Mesenchymal stem cell (in vitro differentiated cells and primary cell): ENCODE measurements at regions not wholly inside any gene's neighbourhood (a gene's known extent, or its start where the extent isn't known, plus 50 kb on each side); places are given as distances from the start of the nearest gene placed in this dataset.
"Not testable (repeated sequence)": the region's sequence is repeated elsewhere in the genome, so short reads cannot be mapped to it uniquely, and the experiment has no call there.

Source experiments
- DNase-seq: peaks from one replicate; pipeline ENCODE4 v3.0.0-alpha.2; 2013
- H2AFZ ChIP-seq: one replicate; pipeline ENCODE4 v1.6.1; 2013; ENCODE audit warnings: low read depth, mild to moderate bottlenecking, control low read depth, inconsistent platforms, low read length, moderate library complexity
- H2AK5ac ChIP-seq: 2 replicates; pipeline ENCODE4 v1.6.1; 2013; ENCODE audit warnings: low read length, moderate library complexity, mild to moderate bottlenecking, inconsistent platforms; ENCODE audit not compliant: severe bottlenecking
- H2BK120ac ChIP-seq: one replicate; pipeline ENCODE4 v1.6.1; 2013; ENCODE audit warnings: low read depth, mild to moderate bottlenecking, inconsistent platforms, low read length, moderate library complexity
- H2BK12ac ChIP-seq, 2 experiments: one replicate each; pipeline ENCODE4 v1.6.1; 2013; ENCODE audit warnings: inconsistent platforms in 2 of 2, low read length in 2 of 2, mild to moderate bottlenecking in 2 of 2, moderate library complexity in 2 of 2, control low read depth in 1 of 2
- H2BK15ac ChIP-seq: one replicate; pipeline ENCODE4 v1.6.1; 2013; ENCODE audit warnings: mild to moderate bottlenecking, low read depth, inconsistent platforms; ENCODE audit not compliant: poor library complexity, severe bottlenecking
- H2BK5ac ChIP-seq: 2 replicates; pipeline ENCODE4 v1.6.1; 2013; ENCODE audit warnings: low read depth, mild to moderate bottlenecking, low read length, control low read depth, inconsistent platforms; ENCODE audit not compliant: poor library complexity, severe bottlenecking
- H3K14ac ChIP-seq, 2 experiments: one replicate each; pipeline ENCODE4 v1.6.1; 2013; ENCODE audit warnings: inconsistent platforms in 2 of 2, low read length in 2 of 2, control low read depth in 1 of 2, mild to moderate bottlenecking in 1 of 2, moderate library complexity in 1 of 2
- H3K18ac ChIP-seq, 2 experiments: one replicate each; pipeline ENCODE4 v1.6.1; 2013; ENCODE audit warnings: inconsistent platforms in 2 of 2, low read length in 2 of 2, control low read depth in 1 of 2, low read depth in 1 of 2, mild to moderate bottlenecking in 1 of 2
- H3K23ac ChIP-seq, 2 experiments: one replicate each; pipeline ENCODE4 v1.6.1; 2013; ENCODE audit warnings: inconsistent platforms in 2 of 2, low read length in 2 of 2, mild to moderate bottlenecking in 2 of 2, moderate library complexity in 2 of 2, control low read depth in 1 of 2
- H3K27ac ChIP-seq: 2 replicates; pipeline ENCODE4 v1.5.1; 2013; ENCODE audit warnings: mild to moderate bottlenecking, moderate library complexity, low read length, control low read depth, inconsistent platforms; ENCODE audit not compliant: poor library complexity, severe bottlenecking
- H3K27me3 ChIP-seq, 2 experiments: 2 replicates each; pipeline versions ENCODE4 v1.6.1 to v1.7.0; 2013; ENCODE audit warnings: low read length in 2 of 2, mild to moderate bottlenecking in 2 of 2, moderate library complexity in 2 of 2, control low read depth in 1 of 2, inconsistent platforms in 1 of 2; ENCODE audit not compliant: control insufficient read depth in 1 of 2, insufficient read depth in 1 of 2
- H3K36me3 ChIP-seq, 2 experiments: 2 replicates each; pipeline versions ENCODE4 v1.6.1 to v1.7.0; 2013; ENCODE audit warnings: low read length in 2 of 2, control low read depth in 1 of 2, inconsistent platforms in 1 of 2, low read depth in 1 of 2, mild to moderate bottlenecking in 1 of 2; ENCODE audit not compliant: insufficient read depth in 2 of 2, control insufficient read depth in 1 of 2
- H3K4ac ChIP-seq, 2 experiments: one replicate each; pipeline ENCODE4 v1.6.1; 2013; ENCODE audit warnings: inconsistent platforms in 2 of 2, low read length in 2 of 2, mild to moderate bottlenecking in 2 of 2, moderate library complexity in 2 of 2, control low read depth in 1 of 2, low read depth in 1 of 2
- H3K4me1 ChIP-seq: 2 replicates; pipeline ENCODE4 v1.6.1; 2013; ENCODE audit warnings: low read depth, low read length, control low read depth; ENCODE audit not compliant: control insufficient read depth, insufficient read depth
- H3K4me2 ChIP-seq: 2 replicates; pipeline ENCODE4 v1.6.1; 2013; ENCODE audit warnings: low read length, mild to moderate bottlenecking, inconsistent platforms; ENCODE audit not compliant: poor library complexity, severe bottlenecking
- H3K4me3 ChIP-seq, 2 experiments: 2 replicates each; pipeline versions ENCODE4 v1.5.1 to v1.7.0; 2013; ENCODE audit warnings: low read length in 2 of 2, mild to moderate bottlenecking in 2 of 2, control low read depth in 1 of 2, low read depth in 1 of 2; ENCODE audit not compliant: insufficient read depth in 1 of 2
- H3K79me1 ChIP-seq: replicated peaks from 2 replicates; pipeline ENCODE4 v1.6.1; 2013; ENCODE audit warnings: mild to moderate bottlenecking, control low read depth, low read length, inconsistent platforms; ENCODE audit not compliant: poor library complexity, severe bottlenecking
- H3K9ac ChIP-seq: 2 replicates; pipeline ENCODE4 v1.7.0; 2013; ENCODE audit warnings: mild to moderate bottlenecking, low read length, moderate library complexity
- H3K9me3 ChIP-seq: 2 replicates; pipeline ENCODE4 v1.7.0; 2013; ENCODE audit warnings: mild to moderate bottlenecking, low read length; ENCODE audit not compliant: control insufficient read depth
- H4K8ac ChIP-seq: one replicate; pipeline ENCODE4 v1.6.1; 2013; ENCODE audit warnings: inconsistent platforms, mild to moderate bottlenecking, low read length, moderate library complexity
- H4K91ac ChIP-seq: one replicate; pipeline ENCODE4 v1.6.1; 2013; ENCODE audit warnings: mild to moderate bottlenecking, low read length, inconsistent platforms
- WGBS: methylation state at CpG from one replicate; pipeline ENCODE4 v1.1.7; 2013; ENCODE audit warnings: mixed read lengths; 5-methylcytosine and 5-hydroxymethylcytosine counted together

DNA sequence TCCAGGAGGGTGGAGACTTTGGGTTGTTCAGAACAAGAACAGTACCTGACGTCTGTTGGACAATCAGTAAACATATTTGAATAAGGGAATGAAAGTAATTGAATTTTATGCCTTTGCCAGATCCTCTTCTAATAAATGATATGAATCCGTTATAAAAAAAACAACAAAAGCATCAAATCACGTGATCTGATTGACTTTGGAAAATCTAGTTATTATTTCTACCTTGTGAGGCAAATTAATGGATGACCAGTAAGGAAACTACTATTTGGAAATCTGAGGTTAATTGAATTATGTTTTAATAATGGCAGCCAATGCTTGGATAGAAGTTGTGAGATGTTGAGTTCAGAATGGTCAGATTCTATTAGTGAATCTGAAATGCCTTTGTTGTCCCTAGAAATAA lies 399.5 kb downstream of the TFAP2B start:
- Histone ChIP-seq H3K27me3 (no peaks in the 10 kb centered on the region), H3K14ac (no peak overlapping the region), H3K4ac (no peak overlapping the region), H3K27ac (no peak overlapping the region), H2BK15ac (no peak overlapping the region), H4K91ac (no peak overlapping the region), H2AFZ (no peak overlapping the region), H2AK5ac (no peak overlapping the region), H3K18ac (no peak overlapping the region), H3K79me1 (no peaks in the 10 kb centered on the region), H3K36me3 (no peaks in the 10 kb centered on the region), H2BK12ac (no peak overlapping the region), H3K9me3 (no peaks in the 10 kb centered on the region), H2BK5ac (no peak overlapping the region), H3K4me1 (peaks cover 1% of the 10 kb centered on the region), H2BK120ac (no peak overlapping the region), H3K4me3 (no peak overlapping the region), H3K23ac (no peak overlapping the region), H4K8ac (no peak overlapping the region), H3K9ac (no peak overlapping the region), H3K4me2 (no peak overlapping the region)
- DNase-seq, result no peak
- WGBS, result 44% methylated on average over 1 of the region's 3 CpGs

DNA sequence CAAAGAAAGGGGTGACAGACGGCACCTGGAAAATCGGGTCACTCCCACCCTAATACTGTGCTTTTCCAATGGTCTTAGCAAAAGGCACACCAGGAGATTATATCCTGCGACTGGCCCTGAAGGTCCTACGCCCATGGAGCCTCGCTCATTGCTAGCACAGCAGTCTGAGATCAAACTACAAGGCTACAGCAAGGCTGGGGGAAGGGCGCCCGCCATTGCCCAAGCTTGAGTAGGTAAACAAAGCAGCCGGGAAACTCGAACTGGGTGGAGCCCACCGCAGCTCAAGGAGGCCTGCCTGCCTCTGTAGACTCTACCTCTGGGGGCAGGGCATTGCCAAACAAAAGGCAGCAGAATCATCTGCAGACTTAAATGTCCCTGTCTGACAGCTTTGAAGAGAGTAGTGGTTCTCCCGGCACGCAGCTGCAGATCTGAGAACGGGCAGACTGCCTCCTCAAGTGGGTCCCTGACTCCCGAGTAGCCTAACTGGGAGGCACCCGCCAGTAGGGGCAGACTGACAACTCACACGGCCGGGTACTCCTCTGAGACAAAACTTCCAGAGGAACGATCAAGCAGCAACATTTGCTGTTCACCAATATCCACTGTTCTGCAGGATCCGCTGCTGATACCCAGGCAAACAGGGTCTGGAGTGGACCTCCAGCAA lies 406.0 kb downstream of the TFAP2B start:
- not testable (repeated sequence) for H2BK120ac ChIP-seq, H2AFZ ChIP-seq, H3K36me3 ChIP-seq, H3K4me3 ChIP-seq, H3K23ac ChIP-seq, H3K27me3 ChIP-seq, H3K4me1 ChIP-seq, H3K27ac ChIP-seq, H4K8ac ChIP-seq, H2AK5ac ChIP-seq, H2BK5ac ChIP-seq, H3K4ac ChIP-seq, H3K18ac ChIP-seq, H3K9me3 ChIP-seq, H3K79me1 ChIP-seq, H3K14ac ChIP-seq, DNase-seq, H3K4me2 ChIP-seq, H2BK12ac ChIP-seq, H2BK15ac ChIP-seq, H4K91ac ChIP-seq, H3K9ac ChIP-seq
- 74% methylated on average over 17 of the region's 19 CpGs for WGBS

DNA sequence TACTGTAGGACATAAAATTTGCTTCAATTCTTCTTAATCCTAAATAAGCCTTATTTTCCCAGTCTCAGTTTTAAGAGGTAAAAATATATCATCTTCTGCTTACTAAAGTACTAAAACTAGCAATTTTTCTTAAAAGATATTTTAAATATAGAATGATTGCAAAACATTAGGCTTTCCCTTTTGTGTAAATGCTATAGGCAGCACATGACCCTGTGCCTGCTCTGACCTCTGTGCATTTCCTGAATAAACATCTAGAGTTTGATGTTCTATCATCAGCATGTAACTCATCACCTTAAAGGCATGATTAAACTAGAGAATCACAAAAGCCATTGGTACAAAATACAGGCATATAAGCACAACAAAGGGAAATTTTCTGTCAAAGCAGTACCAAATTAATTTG lies 422.7 kb downstream of the TFAP2B start:
- H3K9me3 ChIP-seq, result no peaks in the 10 kb centered on the region
- H3K14ac ChIP-seq, result no peak overlapping the region
- H3K18ac ChIP-seq, result no peak overlapping the region
- no peak overlapping the region for H3K27ac ChIP-seq
- H2AK5ac ChIP-seq, result no peak overlapping the region
- no peaks in the 10 kb centered on the region for H3K27me3 ChIP-seq
- H3K9ac ChIP-seq, result no peak overlapping the region
- no peaks in the 10 kb centered on the region for H3K79me1 ChIP-seq
- no peak overlapping the region for H3K4ac ChIP-seq
- H2BK12ac ChIP-seq, result no peak overlapping the region
- no peaks in the 10 kb centered on the region for H3K36me3 ChIP-seq
- H2BK120ac ChIP-seq, result no peak overlapping the region
- no peak overlapping the region for H3K4me2 ChIP-seq
- H2AFZ ChIP-seq, result no peak overlapping the region
- no peak for DNase-seq
- no peaks in the 10 kb centered on the region for H3K4me1 ChIP-seq
- H4K8ac ChIP-seq, result no peak overlapping the region
- H2BK5ac ChIP-seq, result no peak overlapping the region
- no peak overlapping the region for H3K23ac ChIP-seq
- H2BK15ac ChIP-seq, result no peak overlapping the region
- H4K91ac ChIP-seq, result no peak overlapping the region
- no peak overlapping the region for H3K4me3 ChIP-seq

- Histone ChIP-seq H4K91ac (no peak overlapping the region), H3K4me2 (no peak overlapping the region), H3K9me3 (no peaks in the 10 kb centered on the region), H2AK5ac (no peak overlapping the region), H3K14ac (no peak overlapping the region), H3K9ac (no peak overlapping the region), H2AFZ (no peak overlapping the region), H3K79me1 (no peaks in the 10 kb centered on the region), H3K23ac (no peak overlapping the region), H4K8ac (no peak overlapping the region), H3K36me3 (no peaks in the 10 kb centered on the region), H3K27ac (no peak overlapping the region), H2BK12ac (no peak overlapping the region), H2BK15ac (no peak overlapping the region), H3K18ac (no peak overlapping the region), H2BK120ac (no peak overlapping the region), H3K4me1 (no peaks in the 10 kb centered on the region), H3K27me3 (no peaks in the 10 kb centered on the region), H2BK5ac (no peak overlapping the region), H3K4ac (no peak overlapping the region), H3K4me3 (no peak overlapping the region)
- no peak for DNase-seq
Observed at GRCh38 chr6:51249798-51250197, 431.1 kb downstream of the TFAP2B start.
